Thymus (tissue), 11 donors: ENCODE measurements at regions not wholly inside any gene's neighbourhood (a gene's known extent, or its start where the extent isn't known, plus 50 kb on each side); places are given as distances from the start of the nearest gene placed in this dataset.

ENCODE experiments used
- DNase-seq, 9 donors: peaks; one replicate each; pipeline ENCODE4 v3.0.0-alpha.2; 2013; ENCODE audit warnings: low spot score in 9 of 9, low read depth in 6 of 9, missing footprints in 1 of 9
- H3K27ac ChIP-seq, 2 donors: one replicate each; pipeline ENCODE4 v1.5.1; 2013; ENCODE audit warnings: control low read depth in 1 of 2, low read depth in 1 of 2, low read length in 1 of 2, mild to moderate bottlenecking in 1 of 2, moderate library complexity in 1 of 2
- H3K27me3 ChIP-seq, 2 donors: one replicate each; pipeline ENCODE4 v1.5.1; 2013; ENCODE audit warnings: low read length in 1 of 2; ENCODE audit not compliant: control insufficient read depth in 2 of 2, insufficient read depth in 1 of 2
- H3K36me3 ChIP-seq, 2 donors: one replicate each; pipeline ENCODE4 v1.5.1; 2013; ENCODE audit warnings: low read length in 1 of 2, mild to moderate bottlenecking in 1 of 2, moderate library complexity in 1 of 2; ENCODE audit not compliant: control insufficient read depth in 2 of 2, insufficient read depth in 2 of 2
- H3K4me1 ChIP-seq, 2 donors: one replicate each; pipeline ENCODE4 v1.5.1; 2013; ENCODE audit warnings: low read length in 2 of 2; ENCODE audit not compliant: control insufficient read depth in 2 of 2, insufficient read depth in 2 of 2
- H3K4me3 ChIP-seq, 2 donors: one replicate each; pipeline ENCODE4 v1.5.1; 2013; ENCODE audit warnings: low read length in 2 of 2, control low read depth in 1 of 2, mild to moderate bottlenecking in 1 of 2
- H3K9me3 ChIP-seq, 2 donors: one replicate each; pipeline ENCODE4 v1.5.1; 2013; ENCODE audit warnings: low read length in 1 of 2, mild to moderate bottlenecking in 1 of 2; ENCODE audit not compliant: control insufficient read depth in 2 of 2, insufficient read depth in 1 of 2
- WGBS: extraction: QIAGEN DNeasy Blood & Tissue Kit; methylation state at CpG from one replicate; pipeline ENCODE4 v1.1.7; 2013; 5-methylcytosine and 5-hydroxymethylcytosine counted together
- donor health status: healthy.

DNA sequence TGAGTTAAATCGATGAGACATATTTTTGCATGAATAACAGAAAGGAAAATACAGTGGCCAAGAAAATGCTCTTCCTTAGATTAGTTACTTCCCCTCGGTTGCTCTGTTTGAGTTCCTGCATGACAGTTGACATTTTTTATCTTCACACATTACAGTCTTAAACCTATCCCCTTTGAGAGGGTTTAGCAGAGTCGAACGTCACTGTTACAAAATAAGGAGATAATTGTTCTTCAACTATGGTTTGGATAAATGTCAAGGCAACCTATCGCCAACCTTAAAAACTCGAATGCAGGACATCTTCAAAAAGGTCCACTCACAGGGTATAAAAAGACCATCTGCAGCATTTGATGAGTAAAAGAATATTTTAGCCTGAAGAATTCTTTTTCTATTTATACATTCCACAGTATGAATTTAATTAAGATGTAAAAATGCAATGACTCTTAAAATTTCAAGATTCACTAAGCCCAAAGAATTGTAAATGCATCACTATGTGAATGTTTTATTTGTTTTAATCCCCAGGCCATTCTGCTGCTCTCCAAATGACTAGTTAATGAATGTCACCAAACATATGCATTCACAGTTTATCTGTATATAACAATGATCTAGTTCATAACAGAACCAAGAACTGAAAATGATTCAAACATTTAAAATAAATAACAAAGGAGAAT, 68.9 kb upstream of the COL11A1 start:
- no peaks in the 10 kb centered on the region for H3K27me3 ChIP-seq
- no peak overlapping the region for H3K4me3 ChIP-seq
- no peaks in the 10 kb centered on the region for H3K9me3 ChIP-seq
- WGBS = 89% methylated on average over 6 of the region's 6 CpGs
- H3K36me3 ChIP-seq = no peaks in the 10 kb centered on the region
- H3K4me1 ChIP-seq = no peaks in the 10 kb centered on the region
- DNase-seq = no peak
- H3K27ac ChIP-seq = no peak overlapping the region

DNA sequence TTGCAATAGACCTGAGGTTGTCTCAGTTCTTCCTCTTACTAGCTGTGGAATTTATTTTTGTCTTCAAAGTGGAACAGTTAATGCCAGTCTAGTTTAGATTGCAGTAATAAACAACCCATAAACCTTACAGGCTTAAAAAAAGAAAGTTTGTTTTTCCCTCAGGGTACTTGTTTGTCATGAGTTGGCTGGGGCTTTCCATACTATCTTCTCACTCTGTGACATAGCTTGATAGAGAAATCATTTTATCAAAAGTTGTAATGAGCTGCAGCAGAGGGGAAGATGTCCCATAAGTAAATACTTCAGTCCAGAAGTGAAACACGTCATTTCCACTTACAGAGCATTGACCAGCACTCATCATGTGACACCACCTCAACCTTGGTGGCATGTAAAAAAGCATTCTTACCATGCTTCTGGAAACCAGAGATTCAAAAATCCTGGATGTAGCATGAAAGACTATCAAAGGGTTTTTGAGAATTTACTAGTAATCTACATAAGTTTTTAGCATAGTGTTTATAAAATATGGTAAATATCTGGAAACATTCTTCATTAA, 62.8 kb upstream of the COL11A1 start:
- WGBS = 86% methylated on average over 1 of the region's 1 CpG
- Histone ChIP-seq H3K4me3 (no peak overlapping the region), H3K4me1 (no peaks in the 10 kb centered on the region), H3K36me3 (no peaks in the 10 kb centered on the region), H3K27me3 (no peaks in the 10 kb centered on the region), H3K9me3 (no peaks in the 10 kb centered on the region), H3K27ac (no peak overlapping the region)
- DNase-seq = no peak

DNA sequence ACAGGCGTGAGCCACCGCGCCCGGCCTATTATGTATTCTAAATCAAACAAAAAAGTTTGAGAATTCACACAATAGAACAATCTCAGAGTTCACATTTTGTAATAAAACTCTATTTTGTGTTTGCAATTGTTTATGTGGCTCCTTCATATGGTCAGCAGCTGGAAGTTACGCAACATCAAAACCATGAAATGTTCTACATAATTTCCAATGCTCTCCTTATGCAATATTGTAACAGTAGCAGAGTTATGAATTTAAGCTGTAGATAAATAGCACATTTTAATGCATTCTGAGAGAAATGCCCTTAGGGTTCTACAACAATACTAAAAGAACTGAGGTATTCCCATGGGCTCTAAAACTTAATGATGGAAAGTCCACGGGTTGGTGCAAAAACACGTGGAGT, 62.3 kb upstream of the COL11A1 start:
- Histone ChIP-seq H3K4me3 (no peak overlapping the region), H3K27me3 (no peaks in the 10 kb centered on the region), H3K36me3 (no peaks in the 10 kb centered on the region), H3K4me1 (no peaks in the 10 kb centered on the region), H3K9me3 (no peaks in the 10 kb centered on the region), H3K27ac (no peak overlapping the region)
- 95% methylated on average over 7 of the region's 7 CpGs for WGBS
- no peak for DNase-seq

DNA sequence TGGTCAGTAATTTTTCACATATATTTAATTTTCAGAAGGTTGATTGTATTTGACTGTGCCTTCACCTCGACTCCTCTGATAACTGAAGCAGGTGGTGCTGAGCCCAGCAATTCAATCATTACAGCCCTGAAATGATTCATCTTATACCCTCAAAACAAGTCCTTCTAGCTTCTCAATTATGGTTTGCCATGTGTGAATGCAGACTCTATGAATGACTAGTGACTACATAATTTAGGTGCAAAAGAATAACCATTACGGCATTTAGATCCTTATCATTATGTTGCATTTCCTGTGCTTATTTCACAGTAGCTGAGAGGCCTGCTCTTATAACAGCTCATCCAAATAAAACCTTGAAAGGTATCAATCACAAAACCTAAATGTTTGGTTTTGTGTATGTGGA, 54.0 kb upstream of the COL11A1 start:
- WGBS = 55% methylated on average over 2 of the region's 2 CpGs
- Histone ChIP-seq H3K27ac (no peak overlapping the region), H3K4me3 (no peak overlapping the region)

DNA sequence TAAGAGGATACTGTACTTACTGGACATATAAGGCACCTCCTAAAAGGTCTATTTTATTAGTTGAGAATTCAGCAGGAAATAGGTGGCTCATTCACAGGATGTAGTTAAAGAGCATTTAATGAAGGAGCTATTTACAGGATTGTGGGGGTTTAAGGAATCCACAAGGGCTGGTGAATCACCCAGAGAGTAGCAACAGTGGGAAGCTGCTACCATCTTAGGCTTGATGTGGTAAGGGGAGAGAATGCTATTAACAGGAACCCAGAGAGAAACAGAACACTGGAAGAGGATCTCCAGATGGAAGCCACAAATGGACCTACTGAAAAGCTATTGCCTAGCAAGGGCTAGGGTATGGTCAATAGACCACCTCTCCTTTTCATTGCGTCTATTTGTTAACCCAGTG, 52.0 kb upstream of the COL11A1 start:
- Histone ChIP-seq H3K4me3 (no peak overlapping the region), H3K4me1 (no peaks in the 10 kb centered on the region), H3K36me3 (no peaks in the 10 kb centered on the region), H3K27me3 (no peaks in the 10 kb centered on the region), H3K9me3 (no peaks in the 10 kb centered on the region), H3K27ac (no peak overlapping the region)
- 96% methylated on average over 1 of the region's 1 CpG for WGBS
- DNase-seq = no peak

More for the DNA sequence above, 54.0 kb upstream of the COL11A1 start:
- Histone ChIP-seq H3K36me3 (no peaks in the 10 kb centered on the region), H3K4me1 (no peaks in the 10 kb centered on the region), H3K27me3 (no peaks in the 10 kb centered on the region), H3K9me3 (no peaks in the 10 kb centered on the region)
- DNase-seq = no peak
